Astrocyte (in vitro differentiated cells and primary cell): ENCODE measurements at regions not wholly inside any gene's neighbourhood (a gene's known extent, or its start where the extent isn't known, plus 50 kb on each side); places are given as distances from the start of the nearest gene placed in this dataset.

Experiments used
- CTCF ChIP-seq: IDR thresholded peaks from 2 replicates; pipeline ENCODE4 v1.5.1; 2011; ENCODE audit warnings: low read depth, mild to moderate bottlenecking, inconsistent platforms, low read length, moderate library complexity; ENCODE audit not compliant: insufficient read depth
- EZH2 ChIP-seq: IDR thresholded peaks from 2 replicates; pipeline ENCODE4 v1.6.1; 2012; ENCODE audit warnings: mild to moderate bottlenecking, low read length, inconsistent platforms; ENCODE audit not compliant: insufficient read depth

GRCh38 chr7:13034693-13035092 is 347.3 kb downstream of the ARL4A start:
- TF ChIP-seq CTCF = no peak
- TF ChIP-seq EZH2 = no peak
